ENCODE measurements at regions not wholly inside any gene's neighbourhood (a gene's known extent, or its start where the extent isn't known, plus 50 kb on each side); places are given as distances from the start of the nearest gene placed in this dataset.

GRCh38 chr21:23496729-23497128 lies 2110.6 kb downstream of the MRPL39 start:
- TF ChIP-seq ZBTB11 (tag by site-specific recombination; conservative IDR thresholded peaks at IDR 0.05; ENCODE audit: low read depth), result no peak
- no peak for TF ChIP-seq SCRT1 (tag by site-specific recombination; IDR thresholded peaks at IDR 0.05; ENCODE audit: borderline replicate concordance)
- no peak for TF ChIP-seq ATF2 (tag by site-specific recombination; IDR thresholded peaks at IDR 0.05; ENCODE audit: low read depth)
- no peak for TF ChIP-seq ZNF248 (tag by site-specific recombination; IDR thresholded peaks at IDR 0.05)
- TF ChIP-seq CTCF (tag by site-specific recombination; IDR thresholded peaks at IDR 0.05), result no peak
- TF ChIP-seq ZNF426 (tag by site-specific recombination; IDR thresholded peaks at IDR 0.05), result no peak
- no peak for TF ChIP-seq ZNF133 (tag by site-specific recombination; IDR thresholded peaks at IDR 0.05)
- no peak for TF ChIP-seq ZNF311 (tag by site-specific recombination; IDR thresholded peaks at IDR 0.05; ENCODE audit: borderline replicate concordance)
- no peak for TF ChIP-seq SP3 (tag by site-specific recombination; IDR thresholded peaks at IDR 0.05)
- TF ChIP-seq TCF7L2 (IDR thresholded peaks at IDR 0.05; ENCODE audit: borderline replicate concordance, low read depth, low read length), result no peak
- no peak for TF ChIP-seq GFI1B (tag by site-specific recombination; IDR thresholded peaks at IDR 0.05)
- no peak for TF ChIP-seq ZNF112 (tag by site-specific recombination; IDR thresholded peaks at IDR 0.05)
- no peak for TF ChIP-seq PRDM1 (tag by site-specific recombination; IDR thresholded peaks at IDR 0.05)
- no peak for TF ChIP-seq PATZ1 (tag by site-specific recombination; IDR thresholded peaks at IDR 0.05)

Data from HEK293 (cell line).